ENCODE measurements at regions not wholly inside any gene's neighbourhood (a gene's known extent, or its start where the extent isn't known, plus 50 kb on each side); places are given as distances from the start of the nearest gene placed in this dataset.

DNA sequence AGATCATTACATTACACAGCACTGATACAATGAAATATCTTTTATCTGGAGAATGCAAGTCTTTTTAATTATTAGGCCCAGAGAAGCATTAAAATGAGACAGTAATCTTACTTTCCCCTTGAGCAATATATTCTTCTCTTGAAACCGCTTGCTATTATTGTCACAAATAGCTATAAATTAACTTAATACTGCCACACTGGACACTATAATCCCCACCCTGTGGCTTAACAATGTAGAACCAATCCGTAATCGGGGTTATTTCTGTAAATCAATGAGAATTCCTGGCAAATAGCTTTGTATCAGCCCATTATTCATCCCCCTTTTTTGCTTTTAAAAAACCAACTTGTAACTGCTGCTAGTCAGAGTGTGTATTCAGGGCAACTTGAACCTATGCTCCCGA, 366.2 kb upstream of the VWC2 start:
- no peak overlapping the region for H3K27ac Mint-ChIP-seq
- peaks cover 0 to 10% (median 3%) of the 10 kb centered on the region in 7 donors for H3K9me3 Mint-ChIP-seq
- no peak overlapping the region for H3K4me3 ChIP-seq (ENCODE audit: low read depth, low read length)
- no peaks in the 10 kb centered on the region for H3K36me3 Mint-ChIP-seq
- ATAC-seq (ENCODE audit: low read depth in 2 of 2), result no peak
- H3K4me1 Mint-ChIP-seq, result no peaks in the 10 kb centered on the region
- H3K9me3 ChIP-seq (ENCODE audit: control insufficient read depth in 2 of 2, low read length in 2 of 2), result no peaks in the 10 kb centered on the region
- H3K4me1 ChIP-seq (ENCODE audit: control insufficient read depth, insufficient read depth, low read length, poor library complexity, severe bottlenecking), result no peaks in the 10 kb centered on the region
- DNase-seq, result no peak
- no peak overlapping the region for H3K27ac ChIP-seq (ENCODE audit: insufficient read depth, low read length, poor library complexity, severe bottlenecking)
- H3K36me3 ChIP-seq (ENCODE audit: control insufficient read depth, insufficient read depth, low read length), result no peaks in the 10 kb centered on the region
- no peaks in the 10 kb centered on the region for H3K27me3 ChIP-seq (ENCODE audit: control insufficient read depth, insufficient read depth, low read length)
- no peaks in the 10 kb centered on the region for H3K27me3 Mint-ChIP-seq
- no peak overlapping the region for H3K4me3 Mint-ChIP-seq

DNA sequence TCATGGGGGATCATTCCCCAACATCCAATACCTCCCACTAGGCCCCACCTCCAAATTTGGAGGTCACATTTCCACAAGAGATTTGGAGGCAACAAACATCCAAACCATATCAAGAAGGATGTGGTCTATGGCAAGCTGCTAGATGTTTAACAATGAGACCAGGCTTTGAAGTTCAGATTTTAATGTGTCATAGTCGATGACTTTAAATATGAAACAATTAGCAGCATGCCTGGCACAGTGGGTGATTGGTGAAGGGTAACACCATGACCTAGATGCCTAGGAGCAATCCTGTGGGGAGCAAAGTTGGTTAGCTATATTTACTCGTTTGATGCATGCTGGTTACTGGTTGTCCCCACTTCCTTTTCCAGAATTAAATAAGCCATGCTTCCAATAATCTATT, 356.4 kb upstream of the VWC2 start:
- no peak for DNase-seq
- H3K27ac ChIP-seq (ENCODE audit: insufficient read depth, low read length, poor library complexity, severe bottlenecking), result no peak overlapping the region
- peaks cover 0 to 12% (median 6%) of the 10 kb centered on the region in 7 donors for H3K9me3 Mint-ChIP-seq
- H3K27ac Mint-ChIP-seq, result no peak overlapping the region
- no peaks in the 10 kb centered on the region for H3K27me3 ChIP-seq (ENCODE audit: control insufficient read depth, insufficient read depth, low read length)
- no peak overlapping the region for H3K4me3 ChIP-seq (ENCODE audit: low read depth, low read length)
- no peaks in the 10 kb centered on the region for H3K4me1 ChIP-seq (ENCODE audit: control insufficient read depth, insufficient read depth, low read length, poor library complexity, severe bottlenecking)
- no peaks in the 10 kb centered on the region for H3K9me3 ChIP-seq (ENCODE audit: control insufficient read depth in 2 of 2, low read length in 2 of 2)
- H3K4me3 Mint-ChIP-seq, result no peak overlapping the region
- H3K36me3 Mint-ChIP-seq, result no peaks in the 10 kb centered on the region
- H3K4me1 Mint-ChIP-seq, result no peaks in the 10 kb centered on the region
- H3K27me3 Mint-ChIP-seq, result no peaks in the 10 kb centered on the region
- H3K36me3 ChIP-seq (ENCODE audit: control insufficient read depth, insufficient read depth, low read length), result no peaks in the 10 kb centered on the region
- ATAC-seq (ENCODE audit: low read depth in 2 of 2), result no peak

DNA sequence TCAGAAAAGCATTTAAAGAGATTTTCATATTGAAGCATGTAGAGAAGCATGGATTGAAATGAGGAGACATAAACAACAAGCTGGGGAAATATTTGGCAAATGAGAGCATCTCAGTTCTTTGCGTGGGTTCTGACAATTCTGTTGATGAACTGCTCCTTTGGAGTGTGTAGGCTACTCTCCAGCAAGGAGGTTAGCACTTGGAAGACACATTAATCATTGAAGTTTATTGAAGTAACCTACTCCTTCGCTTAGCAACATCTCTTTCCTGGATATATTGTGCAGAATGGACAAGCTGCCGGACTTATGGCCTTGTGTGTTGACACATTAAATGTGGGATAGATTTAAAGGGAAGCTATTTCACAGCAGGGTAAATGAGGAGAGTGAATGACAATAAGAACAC, 354.5 kb upstream of the VWC2 start:
- H3K27ac Mint-ChIP-seq, result no peak overlapping the region
- DNase-seq, result no peak
- no peak overlapping the region for H3K4me3 Mint-ChIP-seq

DNA sequence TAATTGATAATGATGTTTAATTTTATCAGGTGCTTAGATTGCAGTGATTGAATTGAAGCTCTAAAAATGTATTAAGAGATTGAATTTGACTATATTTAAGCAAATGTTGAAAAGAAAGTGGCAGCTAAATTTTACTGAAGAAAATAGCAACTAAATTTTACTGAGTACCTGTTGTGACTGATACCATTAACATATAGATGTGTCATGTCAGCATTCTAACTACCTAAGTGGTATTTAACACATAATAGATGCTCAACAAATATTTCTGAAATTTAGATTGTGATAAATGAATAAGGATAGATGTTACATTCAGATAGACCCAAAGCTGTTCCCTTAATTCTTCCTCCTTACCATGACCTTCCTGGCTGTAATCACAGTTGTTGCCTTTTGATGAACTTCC, 350.9 kb upstream of the VWC2 start:
- Mint-ChIP-seq H3K36me3 (no peaks in the 10 kb centered on the region), H3K9me3 (peaks cover 0 to 4% (median 3%) of the 10 kb centered on the region in 7 donors), H3K4me1 (no peaks in the 10 kb centered on the region), H3K27me3 (no peaks in the 10 kb centered on the region), H3K27ac (no peak overlapping the region), H3K4me3 (no peak overlapping the region)
- Histone ChIP-seq H3K27ac (ENCODE audit: insufficient read depth, low read length, poor library complexity, severe bottlenecking) (no peak overlapping the region), H3K36me3 (ENCODE audit: control insufficient read depth, insufficient read depth, low read length) (no peaks in the 10 kb centered on the region), H3K4me3 (ENCODE audit: low read depth, low read length) (no peak overlapping the region), H3K9me3 (ENCODE audit: control insufficient read depth in 2 of 2, low read length in 2 of 2) (no peaks in the 10 kb centered on the region), H3K4me1 (ENCODE audit: control insufficient read depth, insufficient read depth, low read length, poor library complexity, severe bottlenecking) (no peaks in the 10 kb centered on the region), H3K27me3 (ENCODE audit: control insufficient read depth, insufficient read depth, low read length) (no peaks in the 10 kb centered on the region)
- DNase-seq (no peak), ATAC-seq (ENCODE audit: low read depth in 2 of 2) (no peak)

More for the DNA sequence above, 354.5 kb upstream of the VWC2 start:
- no peaks in the 10 kb centered on the region for H3K36me3 Mint-ChIP-seq
- H3K9me3 Mint-ChIP-seq, result peaks cover 0 to 12% (median 6%) of the 10 kb centered on the region in 7 donors
- no peaks in the 10 kb centered on the region for H3K27me3 Mint-ChIP-seq
- ATAC-seq (ENCODE audit: low read depth in 2 of 2), result no peak
- Histone ChIP-seq H3K27ac (ENCODE audit: insufficient read depth, low read length, poor library complexity, severe bottlenecking) (no peak overlapping the region), H3K4me1 (ENCODE audit: control insufficient read depth, insufficient read depth, low read length, poor library complexity, severe bottlenecking) (no peaks in the 10 kb centered on the region), H3K4me3 (ENCODE audit: low read depth, low read length) (no peak overlapping the region), H3K27me3 (ENCODE audit: control insufficient read depth, insufficient read depth, low read length) (no peaks in the 10 kb centered on the region), H3K36me3 (ENCODE audit: control insufficient read depth, insufficient read depth, low read length) (no peaks in the 10 kb centered on the region), H3K9me3 (ENCODE audit: control insufficient read depth in 2 of 2, low read length in 2 of 2) (no peaks in the 10 kb centered on the region)
- H3K4me1 Mint-ChIP-seq, result no peaks in the 10 kb centered on the region

DNA sequence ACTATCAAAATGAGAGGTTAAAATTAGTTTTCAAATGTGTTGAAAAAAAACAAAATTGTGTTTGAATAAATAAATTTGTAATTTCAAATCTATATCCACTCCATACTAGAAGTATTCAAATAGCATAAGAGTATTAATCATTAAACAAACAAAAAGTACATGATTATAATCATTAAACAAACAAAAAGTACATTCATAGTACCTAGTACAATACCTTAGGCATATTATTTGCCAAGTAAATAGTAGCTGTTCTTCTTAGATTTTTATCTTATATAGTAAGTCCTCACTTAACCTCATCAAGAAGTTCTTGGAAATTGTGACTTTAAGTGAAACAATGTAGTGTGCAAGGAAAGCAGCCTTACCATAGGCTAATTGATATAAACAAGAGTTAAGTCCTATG, 349.3 kb upstream of the VWC2 start:
- H3K9me3 Mint-ChIP-seq, result peaks cover 0 to 4% (median 3%) of the 10 kb centered on the region in 7 donors
- DNase-seq (no peak), ATAC-seq (ENCODE audit: low read depth in 2 of 2) (no peak)
- H3K9me3 ChIP-seq (ENCODE audit: control insufficient read depth in 2 of 2, low read length in 2 of 2), result no peaks in the 10 kb centered on the region
- no peaks in the 10 kb centered on the region for H3K27me3 Mint-ChIP-seq
- no peaks in the 10 kb centered on the region for H3K36me3 ChIP-seq (ENCODE audit: control insufficient read depth, insufficient read depth, low read length)
- no peaks in the 10 kb centered on the region for H3K4me1 ChIP-seq (ENCODE audit: control insufficient read depth, insufficient read depth, low read length, poor library complexity, severe bottlenecking)
- H3K4me1 Mint-ChIP-seq, result no peaks in the 10 kb centered on the region
- no peak overlapping the region for H3K4me3 ChIP-seq (ENCODE audit: low read depth, low read length)
- no peak overlapping the region for H3K27ac Mint-ChIP-seq
- no peak overlapping the region for H3K27ac ChIP-seq (ENCODE audit: insufficient read depth, low read length, poor library complexity, severe bottlenecking)
- no peak overlapping the region for H3K4me3 Mint-ChIP-seq
- no peaks in the 10 kb centered on the region for H3K36me3 Mint-ChIP-seq
- no peaks in the 10 kb centered on the region for H3K27me3 ChIP-seq (ENCODE audit: control insufficient read depth, insufficient read depth, low read length)

DNA sequence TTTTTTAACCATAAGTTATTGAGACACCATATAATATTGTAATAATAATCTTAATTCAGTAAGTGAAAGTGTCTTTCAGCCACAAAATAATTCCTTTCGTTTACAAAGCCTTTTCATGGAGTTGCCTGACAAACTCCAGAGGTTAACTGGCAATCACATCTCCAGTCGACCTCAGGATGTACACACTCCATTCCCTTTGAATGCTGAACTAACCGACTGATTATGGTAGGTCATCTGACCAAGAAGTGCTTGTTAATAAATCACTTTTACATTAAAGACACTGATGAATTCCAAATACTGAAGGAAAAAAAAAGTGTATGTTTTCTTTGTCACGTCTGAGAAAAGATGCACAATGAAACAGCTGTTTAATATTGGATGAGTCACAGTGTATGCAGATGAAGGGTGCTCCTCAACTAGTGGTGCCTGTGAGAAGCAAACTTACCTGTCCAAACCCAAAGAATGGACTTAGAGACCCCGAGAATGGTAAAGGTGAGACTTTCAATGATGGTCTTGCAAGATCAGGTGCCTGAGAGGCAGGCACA, 348.1 kb upstream of the VWC2 start:
- DNase-seq (no peak), ATAC-seq (ENCODE audit: low read depth in 2 of 2) (no peak)
- no peaks in the 10 kb centered on the region for H3K36me3 Mint-ChIP-seq
- no peaks in the 10 kb centered on the region for H3K9me3 ChIP-seq (ENCODE audit: control insufficient read depth in 2 of 2, low read length in 2 of 2)
- H3K4me1 Mint-ChIP-seq, result no peaks in the 10 kb centered on the region
- no peaks in the 10 kb centered on the region for H3K36me3 ChIP-seq (ENCODE audit: control insufficient read depth, insufficient read depth, low read length)
- no peak overlapping the region for H3K27ac ChIP-seq (ENCODE audit: insufficient read depth, low read length, poor library complexity, severe bottlenecking)
- no peak overlapping the region for H3K4me3 Mint-ChIP-seq
- no peaks in the 10 kb centered on the region for H3K4me1 ChIP-seq (ENCODE audit: control insufficient read depth, insufficient read depth, low read length, poor library complexity, severe bottlenecking)
- peaks cover 0 to 4% (median 3%) of the 10 kb centered on the region in 7 donors for H3K9me3 Mint-ChIP-seq
- H3K27ac Mint-ChIP-seq, result no peak overlapping the region
- H3K27me3 Mint-ChIP-seq, result no peaks in the 10 kb centered on the region
- no peaks in the 10 kb centered on the region for H3K27me3 ChIP-seq (ENCODE audit: control insufficient read depth, insufficient read depth, low read length)
- H3K4me3 ChIP-seq (ENCODE audit: low read depth, low read length), result no peak overlapping the region

DNA sequence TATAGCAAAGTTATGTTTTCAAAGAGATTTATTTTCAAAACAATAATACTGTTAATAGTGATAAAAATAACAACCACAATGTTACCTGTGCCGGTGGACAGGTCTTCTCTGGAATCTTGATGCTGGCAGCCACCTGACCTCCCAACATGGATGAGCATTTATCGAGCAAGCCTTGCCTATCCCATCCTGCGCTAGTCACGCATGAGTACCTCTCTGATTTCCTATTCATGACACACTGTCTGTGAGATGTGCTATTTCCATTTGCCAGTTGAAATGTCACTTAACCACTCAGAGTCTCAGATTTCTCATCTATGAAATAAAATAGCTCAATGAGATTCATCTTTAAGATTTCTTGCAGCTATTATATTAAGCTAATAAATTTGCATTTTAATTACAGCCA, 341.2 kb upstream of the VWC2 start:
- no peaks in the 10 kb centered on the region for H3K9me3 ChIP-seq (ENCODE audit: control insufficient read depth in 2 of 2, low read length in 2 of 2)
- Mint-ChIP-seq H3K4me3 (no peak overlapping the region), H3K27me3 (no peaks in the 10 kb centered on the region), H3K27ac (no peak overlapping the region), H3K36me3 (no peaks in the 10 kb centered on the region), H3K9me3 (peaks cover 2 to 12% (median 5%) of the 10 kb centered on the region in 7 donors), H3K4me1 (no peaks in the 10 kb centered on the region)
- H3K27ac ChIP-seq (ENCODE audit: insufficient read depth, low read length, poor library complexity, severe bottlenecking), result no peak overlapping the region
- ATAC-seq (ENCODE audit: low read depth in 2 of 2) (no peak), DNase-seq (no peak)
- no peaks in the 10 kb centered on the region for H3K27me3 ChIP-seq (ENCODE audit: control insufficient read depth, insufficient read depth, low read length)
- H3K4me3 ChIP-seq (ENCODE audit: low read depth, low read length), result no peak overlapping the region
- no peaks in the 10 kb centered on the region for H3K4me1 ChIP-seq (ENCODE audit: control insufficient read depth, insufficient read depth, low read length, poor library complexity, severe bottlenecking)
- H3K36me3 ChIP-seq (ENCODE audit: control insufficient read depth, insufficient read depth, low read length), result no peaks in the 10 kb centered on the region

DNA sequence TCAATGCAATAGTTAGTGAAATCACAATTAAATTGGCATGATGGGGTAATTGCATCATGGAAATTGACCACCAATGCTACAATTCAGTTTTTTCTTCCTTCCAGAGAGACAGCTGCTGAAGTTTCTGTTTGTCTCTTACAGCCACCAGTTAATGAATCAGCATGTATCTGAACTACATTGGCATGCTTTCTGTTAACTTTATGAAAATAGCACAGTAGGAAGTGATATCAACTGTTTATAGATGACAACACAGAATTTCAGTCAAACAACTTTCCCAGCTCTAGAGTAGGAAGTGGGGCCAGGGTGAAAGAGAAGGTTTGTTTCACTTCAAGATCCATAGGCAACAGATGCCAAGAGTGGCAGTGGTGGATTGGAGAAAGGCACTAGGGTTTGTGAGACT, 339.6 kb upstream of the VWC2 start:
- DNase-seq (no peak), ATAC-seq (ENCODE audit: low read depth in 2 of 2) (no peak)
- no peaks in the 10 kb centered on the region for H3K36me3 ChIP-seq (ENCODE audit: control insufficient read depth, insufficient read depth, low read length)
- Mint-ChIP-seq H3K27me3 (no peaks in the 10 kb centered on the region), H3K27ac (no peak overlapping the region), H3K9me3 (peaks cover 0 to 12% (median 5%) of the 10 kb centered on the region in 7 donors), H3K4me1 (no peaks in the 10 kb centered on the region), H3K4me3 (no peak overlapping the region), H3K36me3 (no peaks in the 10 kb centered on the region)
- H3K27ac ChIP-seq (ENCODE audit: insufficient read depth, low read length, poor library complexity, severe bottlenecking), result no peak overlapping the region
- H3K9me3 ChIP-seq (ENCODE audit: control insufficient read depth in 2 of 2, low read length in 2 of 2), result no peaks in the 10 kb centered on the region
- no peaks in the 10 kb centered on the region for H3K27me3 ChIP-seq (ENCODE audit: control insufficient read depth, insufficient read depth, low read length)
- H3K4me3 ChIP-seq (ENCODE audit: low read depth, low read length), result no peak overlapping the region
- H3K4me1 ChIP-seq (ENCODE audit: control insufficient read depth, insufficient read depth, low read length, poor library complexity, severe bottlenecking), result no peaks in the 10 kb centered on the region
